ENCODE measurements at regions not wholly inside any gene's neighbourhood (a gene's known extent, or its start where the extent isn't known, plus 50 kb on each side); places are given as distances from the start of the nearest gene placed in this dataset.

DNA sequence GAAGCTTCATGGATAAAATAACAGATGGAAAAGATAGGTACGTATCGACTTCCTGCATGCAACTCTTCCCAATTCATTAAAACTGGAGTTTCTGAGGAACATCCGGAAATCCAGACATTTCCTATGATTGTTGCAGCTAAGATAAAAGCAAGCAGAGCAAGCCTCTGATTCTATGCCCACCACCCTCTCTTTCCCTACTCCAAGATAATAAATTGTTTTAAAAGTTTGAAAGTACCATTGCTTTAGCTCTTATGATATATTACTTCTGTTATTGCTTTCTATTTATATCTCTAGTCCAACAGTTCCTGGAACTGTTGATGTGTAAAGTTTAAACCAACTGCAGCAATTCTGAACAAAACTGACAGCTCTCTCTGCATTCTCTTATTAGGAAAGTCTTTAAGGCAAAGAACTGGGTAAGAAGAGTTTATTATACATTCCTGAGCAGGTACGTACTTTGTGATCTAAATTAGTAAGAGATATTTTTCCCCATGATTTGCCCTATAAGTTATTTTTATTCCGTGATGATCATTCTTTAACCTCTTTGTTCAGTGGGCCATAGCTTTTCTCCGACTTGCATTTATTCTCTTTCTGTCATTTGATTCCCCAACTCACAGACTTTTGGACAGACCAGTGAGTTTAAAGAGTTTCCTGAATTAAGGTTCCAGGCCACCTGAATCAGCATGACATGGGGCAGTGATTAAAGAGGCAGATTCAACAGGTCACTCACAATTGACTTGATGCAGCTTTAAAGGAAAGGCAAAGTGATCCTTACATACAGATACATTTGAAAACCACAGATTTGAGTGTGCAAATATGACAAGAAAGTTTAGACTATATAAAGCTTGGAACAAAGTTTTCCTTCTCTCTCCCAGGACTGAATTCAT, 94.2 kb upstream of the THRB start:
- TF ChIP-seq, protein P1, sequence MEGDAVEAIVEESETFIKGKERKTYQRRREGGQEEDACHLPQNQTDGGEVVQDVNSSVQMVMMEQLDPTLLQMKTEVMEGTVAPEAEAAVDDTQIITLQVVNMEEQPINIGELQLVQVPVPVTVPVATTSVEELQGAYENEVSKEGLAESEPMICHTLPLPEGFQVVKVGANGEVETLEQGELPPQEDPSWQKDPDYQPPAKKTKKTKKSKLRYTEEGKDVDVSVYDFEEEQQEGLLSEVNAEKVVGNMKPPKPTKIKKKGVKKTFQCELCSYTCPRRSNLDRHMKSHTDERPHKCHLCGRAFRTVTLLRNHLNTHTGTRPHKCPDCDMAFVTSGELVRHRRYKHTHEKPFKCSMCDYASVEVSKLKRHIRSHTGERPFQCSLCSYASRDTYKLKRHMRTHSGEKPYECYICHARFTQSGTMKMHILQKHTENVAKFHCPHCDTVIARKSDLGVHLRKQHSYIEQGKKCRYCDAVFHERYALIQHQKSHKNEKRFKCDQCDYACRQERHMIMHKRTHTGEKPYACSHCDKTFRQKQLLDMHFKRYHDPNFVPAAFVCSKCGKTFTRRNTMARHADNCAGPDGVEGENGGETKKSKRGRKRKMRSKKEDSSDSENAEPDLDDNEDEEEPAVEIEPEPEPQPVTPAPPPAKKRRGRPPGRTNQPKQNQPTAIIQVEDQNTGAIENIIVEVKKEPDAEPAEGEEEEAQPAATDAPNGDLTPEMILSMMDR (IDR thresholded peaks at IDR 0.05) = no peak
- TF ChIP-seq POLR2A (IDR thresholded peaks at IDR 0.05) = no peak
